HG03521 (cell line): ENCODE measurements at regions not wholly inside any gene's neighbourhood (a gene's known extent, or its start where the extent isn't known, plus 50 kb on each side); places are given as distances from the start of the nearest gene placed in this dataset.

Experiments used
- ATAC-seq: cut with Tn5 transposase; IDR thresholded peaks from one replicate; pipeline ENCODE4 v1.9.1; 2021; ENCODE audit warnings: mild to moderate bottlenecking, moderate library complexity; ENCODE audit not compliant: unreplicated experiment

DNA sequence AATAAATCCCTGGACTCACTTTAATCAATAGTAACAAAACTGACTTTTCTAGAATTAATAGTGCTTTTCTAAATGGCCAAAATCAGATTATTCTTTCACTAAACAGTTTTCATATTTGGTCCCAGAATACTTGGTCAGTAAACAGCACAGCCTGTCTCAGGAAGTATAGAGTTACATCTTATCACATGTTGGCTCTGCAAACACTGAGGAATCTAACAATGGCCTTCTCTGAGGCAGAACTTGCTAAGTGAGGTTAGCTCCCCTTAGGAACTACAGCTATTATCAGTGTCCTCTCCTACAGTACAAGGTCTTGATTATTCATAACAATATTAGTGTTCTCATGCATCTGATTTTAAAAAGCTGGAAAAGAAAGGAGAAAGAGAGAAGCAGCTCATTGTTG is 1622.8 kb downstream of the HACE1 start:
- ATAC-seq, result no peak

DNA sequence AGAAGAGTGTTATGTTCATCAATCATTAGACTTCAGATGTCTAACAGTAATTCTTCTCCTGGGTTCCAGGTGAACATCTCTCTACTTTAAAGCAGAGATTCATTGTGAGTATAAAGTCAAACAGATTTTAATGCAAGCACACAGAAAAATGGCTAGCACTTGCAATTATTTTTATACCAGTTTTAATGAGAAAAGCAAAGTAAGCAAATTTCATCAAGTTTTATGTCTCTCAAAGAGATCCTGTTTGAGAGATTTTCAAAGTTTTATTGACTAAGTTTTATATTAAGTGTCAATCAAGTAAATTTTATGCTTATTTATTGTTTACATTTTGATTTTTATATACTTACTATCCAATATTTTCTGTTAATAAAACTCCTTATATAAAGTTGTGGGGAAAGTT is 1628.5 kb downstream of the HACE1 start:
- ATAC-seq, result no peak

DNA sequence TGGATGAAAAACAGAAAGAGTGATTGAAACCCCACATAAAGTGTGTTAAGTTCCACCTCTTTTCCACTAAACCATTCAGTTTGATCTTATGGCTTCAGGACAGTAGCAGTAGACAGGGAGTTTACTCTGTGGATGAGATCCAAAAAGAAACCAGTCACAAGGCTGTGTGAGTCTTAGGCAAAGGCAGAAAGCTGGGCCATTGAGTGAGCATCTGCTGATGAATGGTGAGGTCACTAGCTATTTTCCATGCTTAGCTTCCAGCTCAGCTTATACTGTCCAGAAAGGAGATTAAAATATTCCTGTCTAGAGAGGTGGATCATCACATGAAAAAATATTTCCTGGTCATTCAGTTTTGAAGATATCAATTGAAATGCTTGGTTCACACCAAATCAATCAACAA is 1643.9 kb downstream of the HACE1 start:
- no peak for ATAC-seq

DNA sequence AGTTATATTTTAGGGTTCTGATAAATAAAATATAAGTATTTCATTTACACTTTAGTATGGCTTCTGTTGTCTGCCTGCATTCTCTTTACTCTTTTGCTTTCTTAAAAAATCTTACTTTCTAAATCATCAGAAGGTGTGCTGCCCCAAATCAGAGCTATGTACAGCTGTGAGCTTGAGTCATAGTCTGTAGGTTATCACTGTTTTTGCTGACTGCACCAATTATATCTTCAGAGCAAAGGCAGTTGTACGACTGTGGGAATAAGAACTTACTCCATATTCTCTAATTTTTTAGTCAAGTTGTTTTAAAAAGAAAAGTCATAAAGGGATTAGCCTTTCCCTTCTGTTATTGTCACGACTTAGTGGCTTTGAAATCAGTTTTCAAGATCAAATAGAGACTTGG is 1649.0 kb downstream of the HACE1 start:
- no peak for ATAC-seq

DNA sequence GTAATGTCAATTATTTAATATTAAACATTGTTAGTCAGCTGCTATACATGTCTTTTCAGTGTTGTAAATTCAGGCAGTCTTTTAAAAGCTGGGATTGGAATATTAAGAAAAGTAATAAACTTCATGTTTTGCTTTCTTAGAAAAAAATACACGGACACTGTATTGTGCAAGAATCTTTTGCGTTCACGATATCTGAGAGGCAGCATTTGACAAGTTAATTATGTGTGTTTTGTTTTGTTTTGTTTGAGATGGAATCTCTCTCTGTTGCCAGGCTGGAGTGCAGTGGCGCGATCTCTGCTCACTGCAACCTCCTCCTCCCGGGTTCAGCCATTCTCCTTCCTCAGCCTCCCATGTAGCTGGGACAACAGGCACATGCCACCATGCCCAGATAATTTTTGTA is 1661.3 kb downstream of the HACE1 start:
- no peak for ATAC-seq

- ATAC-seq, result no peak
These were observed 1666.3 kb downstream of the HACE1 start for GRCh38 chr6:103193413-103193812.

- no peak for ATAC-seq
These were observed 1668.2 kb downstream of the HACE1 start for GRCh38 chr6:103191391-103192093.

GRCh38 chr6:103184776-103185175 is 1674.9 kb downstream of the HACE1 start:
- no peak for ATAC-seq

- ATAC-seq, result no peak
These were observed 1675.8 kb downstream of the HACE1 start for GRCh38 chr6:103183831-103184411.

GRCh38 chr6:103178193-103178592 is 1681.5 kb downstream of the HACE1 start:
- ATAC-seq, result no peak

DNA sequence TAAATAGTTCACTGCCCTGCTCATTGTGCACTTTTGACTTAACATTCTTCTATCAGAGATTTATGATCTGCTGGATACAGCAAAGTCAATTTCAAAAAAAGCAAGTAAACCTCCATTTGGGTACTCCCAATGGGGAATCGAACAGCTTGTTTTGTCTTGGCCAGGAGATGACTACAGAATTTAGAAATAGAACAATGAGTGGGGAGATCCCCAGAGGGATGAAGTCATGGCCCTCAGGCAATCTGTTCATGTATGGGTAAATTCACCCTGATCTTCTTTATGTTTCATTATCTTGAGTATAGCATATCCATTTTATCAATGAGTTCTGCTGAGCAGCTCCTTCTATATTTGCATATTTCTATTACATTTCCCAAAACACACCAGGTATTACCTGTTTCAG is 1681.9 kb downstream of the HACE1 start:
- ATAC-seq, result no peak

- ATAC-seq, result no peak
These were observed 1684.7 kb downstream of the HACE1 start for GRCh38 chr6:103175056-103175455.

DNA sequence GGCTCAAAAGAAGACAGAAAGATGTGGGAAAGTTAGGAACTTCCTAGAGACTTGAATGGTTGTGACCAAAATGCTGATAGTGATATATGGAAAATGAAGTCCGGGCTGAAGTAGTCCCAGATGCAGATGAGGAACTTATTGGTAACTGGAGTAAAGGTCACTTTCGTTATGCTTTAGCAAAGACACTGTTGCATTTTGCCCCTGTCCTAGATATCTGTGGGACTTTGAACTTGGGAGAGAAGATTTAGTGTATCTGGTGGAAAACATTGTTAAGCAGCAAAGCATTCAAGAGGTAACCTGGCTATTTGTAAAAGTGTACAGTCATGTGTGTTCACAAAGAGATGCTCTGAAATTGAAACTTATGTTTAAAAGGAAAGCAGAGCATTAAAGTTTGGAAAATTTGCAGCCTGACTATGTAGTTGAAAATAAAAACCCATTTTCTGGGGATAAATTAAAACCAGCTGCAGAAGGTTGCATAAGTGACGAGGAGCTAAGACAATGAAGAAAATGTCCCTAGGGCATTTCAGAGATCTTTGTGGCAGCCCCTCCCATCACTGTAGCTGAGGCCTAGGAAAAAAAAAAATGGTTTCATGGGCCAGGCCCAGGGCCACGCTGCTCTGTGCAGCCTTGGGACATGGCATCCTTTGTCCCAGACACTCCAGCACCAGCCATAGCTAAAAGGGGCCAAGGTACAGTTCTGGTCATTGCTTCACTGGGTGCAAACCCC is 1692.2 kb downstream of the HACE1 start:
- no peak for ATAC-seq

DNA sequence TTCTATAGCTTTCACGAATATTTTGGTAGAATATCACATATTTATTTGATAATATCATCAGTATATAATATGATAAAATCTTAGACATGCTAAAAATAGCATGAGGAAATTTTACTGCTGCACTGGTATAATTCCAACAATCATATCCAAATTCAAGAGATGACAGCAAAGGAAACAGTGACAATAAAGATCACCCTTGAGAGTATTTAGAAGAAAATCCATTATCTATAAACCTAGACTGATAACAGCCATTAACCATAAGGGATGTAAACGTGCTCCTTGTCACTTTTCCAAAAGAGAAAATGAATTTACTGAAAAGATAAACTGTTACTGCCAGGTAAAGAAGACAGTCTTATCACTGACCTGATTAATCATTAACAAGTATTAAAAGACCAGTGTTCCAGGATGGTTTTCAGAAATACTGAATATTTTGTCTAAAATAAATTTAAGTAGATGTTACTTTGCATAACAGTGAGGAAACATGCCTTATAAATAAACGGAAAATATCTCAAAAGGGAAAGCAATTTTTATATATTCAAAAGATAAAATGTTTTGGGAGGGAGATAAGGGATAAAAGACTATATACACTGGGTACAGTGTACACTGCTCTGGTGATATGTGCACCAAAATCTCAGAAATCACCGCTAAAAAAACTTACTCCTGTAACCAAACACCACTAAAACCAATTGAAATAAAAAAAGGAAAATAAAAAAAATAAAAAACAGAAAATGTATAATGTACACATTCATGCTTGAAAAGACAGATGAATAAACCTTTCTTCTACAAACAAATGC is 1704.7 kb downstream of the HACE1 start:
- no peak for ATAC-seq

GRCh38 chr6:103153016-103153415 is 1706.7 kb downstream of the HACE1 start:
- no peak for ATAC-seq

DNA sequence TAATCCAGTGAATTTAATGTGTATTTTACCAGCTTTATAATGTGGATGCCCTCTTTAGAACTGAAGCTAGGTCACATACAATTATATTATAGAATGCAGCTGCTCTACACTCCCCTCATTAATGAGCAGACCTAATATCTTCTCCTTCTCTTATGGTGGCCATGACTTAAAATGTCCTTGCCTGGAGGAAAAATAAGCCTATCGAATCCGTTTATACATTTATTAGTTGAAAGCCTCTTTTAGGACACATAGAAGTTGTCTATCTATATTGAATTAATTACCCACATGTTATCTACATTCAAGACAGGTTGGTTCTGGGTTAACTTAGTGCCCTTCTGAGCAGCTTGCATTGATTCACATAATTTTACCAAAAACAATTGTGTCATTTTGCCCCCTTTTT is 1716.8 kb downstream of the HACE1 start:
- no peak for ATAC-seq

DNA sequence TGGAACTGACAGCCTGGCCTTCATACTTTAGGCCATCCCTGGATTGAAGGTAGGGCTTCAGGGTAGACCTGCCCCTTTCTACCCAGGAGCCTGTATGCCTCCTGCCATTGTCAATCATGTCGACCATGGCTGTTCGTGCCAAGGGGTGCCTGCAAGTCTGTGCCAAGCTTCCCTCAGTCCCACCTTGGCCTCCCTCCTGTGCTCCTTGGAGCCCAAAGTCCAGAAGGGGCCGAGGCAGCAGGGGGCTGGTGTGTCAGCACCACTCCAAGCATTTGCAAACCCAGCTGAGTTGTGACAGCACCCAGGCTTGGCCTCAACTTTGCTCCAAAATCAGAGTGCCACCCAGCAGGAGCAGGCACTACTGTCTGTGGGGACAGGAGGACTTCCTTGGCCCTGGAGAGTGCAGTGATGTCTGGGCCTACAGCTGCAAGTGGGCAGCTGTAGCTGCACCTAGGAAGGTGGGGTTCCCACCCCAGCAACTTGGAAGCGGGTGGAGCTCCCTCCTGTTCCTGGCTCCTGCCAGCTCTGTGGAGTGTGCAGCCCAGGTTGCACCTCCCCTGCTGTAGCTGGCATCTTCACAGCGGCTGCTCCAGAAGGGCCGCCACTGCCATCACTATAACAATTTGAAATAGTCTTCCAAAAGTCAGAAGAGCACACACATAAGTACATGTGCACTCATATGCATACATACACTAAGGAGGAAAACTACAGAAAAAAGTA is 1719.3 kb downstream of the HACE1 start:
- no peak for ATAC-seq

DNA sequence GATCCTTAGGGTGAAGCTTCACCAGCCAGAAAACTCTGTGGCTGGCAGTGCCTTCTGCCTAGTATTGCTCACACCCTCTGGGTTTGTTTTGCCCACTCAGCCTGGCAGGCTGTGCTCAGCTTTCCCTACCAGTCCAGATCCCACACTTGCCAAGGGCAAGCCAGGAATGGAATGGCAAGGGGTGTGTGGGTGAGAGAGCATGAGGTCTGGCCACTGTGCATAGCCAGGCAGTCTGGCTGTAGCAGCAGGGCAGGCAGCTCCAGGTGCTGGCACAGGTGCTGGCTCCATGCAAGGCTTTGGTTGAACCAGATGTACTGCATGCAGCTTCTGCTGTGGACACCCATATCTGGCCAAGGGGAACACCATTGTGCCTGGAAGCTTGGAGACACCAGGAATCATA is 1720.3 kb downstream of the HACE1 start:
- no peak for ATAC-seq

DNA sequence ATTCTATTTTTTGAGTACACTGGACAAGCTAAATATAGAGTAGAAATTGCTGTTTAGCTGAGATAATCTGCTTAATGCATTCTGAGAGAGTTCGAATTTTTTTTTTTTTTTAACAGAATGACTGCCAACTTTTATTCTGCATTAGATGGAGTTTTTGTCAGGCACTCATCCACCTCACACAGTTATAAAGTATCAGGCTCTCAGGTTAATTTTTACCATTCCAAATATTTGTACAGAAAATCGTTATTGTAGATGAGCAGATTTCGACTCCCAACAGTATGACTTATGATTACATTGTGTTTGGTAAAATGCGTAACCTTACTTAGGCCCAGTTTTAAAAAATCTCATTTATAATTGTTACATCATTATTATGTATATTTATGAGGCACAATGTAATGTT is 1731.0 kb downstream of the GRIK2 start:
- no peak for ATAC-seq

DNA sequence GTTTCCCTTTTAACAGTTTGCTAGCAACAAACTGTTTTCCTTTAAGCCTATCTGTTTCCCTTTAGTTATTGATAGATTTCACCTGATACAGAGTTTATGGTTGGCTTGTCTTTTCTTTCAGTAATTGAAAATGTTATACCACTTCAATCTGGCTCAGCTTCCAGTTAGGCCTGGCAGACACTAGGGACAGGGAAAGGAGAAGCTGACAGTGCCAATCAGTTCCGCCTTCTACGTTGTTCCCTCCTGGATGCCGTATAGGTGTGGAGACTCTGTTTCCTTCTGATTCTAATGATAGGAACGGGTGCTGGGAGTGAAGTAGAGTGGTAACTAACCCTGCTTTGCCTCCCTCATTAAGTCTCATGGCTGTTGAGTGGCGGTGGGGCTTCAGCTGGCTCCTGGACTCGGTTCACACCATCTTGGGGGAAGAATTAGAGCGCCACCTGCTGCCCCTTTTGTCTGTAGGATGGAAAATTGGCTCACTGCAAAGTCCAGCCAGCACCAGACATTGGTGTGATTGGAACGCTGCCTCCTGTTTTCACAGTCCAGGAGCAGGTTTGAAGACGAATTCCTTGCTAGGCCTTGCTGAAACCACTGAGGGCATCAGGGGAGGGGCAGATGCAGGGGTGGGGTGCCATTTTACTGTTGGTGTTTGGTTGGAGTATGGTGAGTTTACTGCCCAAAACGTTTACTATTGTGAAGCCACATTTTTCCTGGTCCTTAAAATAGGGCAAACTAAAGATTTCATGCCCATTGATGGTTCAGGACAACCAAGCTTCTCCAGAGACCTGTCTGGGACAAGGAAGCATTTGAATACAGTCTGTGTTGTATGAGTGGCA is 1729.5 kb downstream of the GRIK2 start:
- peak; percentile 62 for ATAC-seq
